ENCODE measurements at regions not wholly inside any gene's neighbourhood (a gene's known extent, or its start where the extent isn't known, plus 50 kb on each side); places are given as distances from the start of the nearest gene placed in this dataset.

DNA sequence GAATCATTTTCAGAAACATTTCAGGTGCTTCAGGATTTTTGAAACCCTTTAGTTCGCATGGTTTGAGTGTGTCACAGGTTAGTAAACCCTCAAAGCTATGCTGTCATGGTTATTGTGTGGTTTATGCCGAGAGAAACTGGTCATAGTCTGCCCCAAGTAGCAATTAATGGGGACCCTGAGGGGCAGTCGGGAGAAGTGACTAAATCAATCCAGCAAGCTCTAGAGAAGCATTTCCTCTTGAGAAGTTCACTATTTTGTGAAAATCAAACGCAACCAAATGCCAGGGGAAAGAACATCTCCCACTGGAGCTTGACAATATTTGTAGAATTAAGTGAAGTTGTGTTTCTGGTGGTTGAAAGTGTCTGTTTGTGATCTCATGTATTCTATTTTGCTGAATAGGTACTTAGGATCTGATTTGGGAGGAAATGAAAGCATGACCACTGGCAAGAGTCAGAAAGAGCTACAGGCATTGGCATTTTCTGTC is 63.0 kb upstream of the BACH1 start:
- TF ChIP-seq, protein P1, sequence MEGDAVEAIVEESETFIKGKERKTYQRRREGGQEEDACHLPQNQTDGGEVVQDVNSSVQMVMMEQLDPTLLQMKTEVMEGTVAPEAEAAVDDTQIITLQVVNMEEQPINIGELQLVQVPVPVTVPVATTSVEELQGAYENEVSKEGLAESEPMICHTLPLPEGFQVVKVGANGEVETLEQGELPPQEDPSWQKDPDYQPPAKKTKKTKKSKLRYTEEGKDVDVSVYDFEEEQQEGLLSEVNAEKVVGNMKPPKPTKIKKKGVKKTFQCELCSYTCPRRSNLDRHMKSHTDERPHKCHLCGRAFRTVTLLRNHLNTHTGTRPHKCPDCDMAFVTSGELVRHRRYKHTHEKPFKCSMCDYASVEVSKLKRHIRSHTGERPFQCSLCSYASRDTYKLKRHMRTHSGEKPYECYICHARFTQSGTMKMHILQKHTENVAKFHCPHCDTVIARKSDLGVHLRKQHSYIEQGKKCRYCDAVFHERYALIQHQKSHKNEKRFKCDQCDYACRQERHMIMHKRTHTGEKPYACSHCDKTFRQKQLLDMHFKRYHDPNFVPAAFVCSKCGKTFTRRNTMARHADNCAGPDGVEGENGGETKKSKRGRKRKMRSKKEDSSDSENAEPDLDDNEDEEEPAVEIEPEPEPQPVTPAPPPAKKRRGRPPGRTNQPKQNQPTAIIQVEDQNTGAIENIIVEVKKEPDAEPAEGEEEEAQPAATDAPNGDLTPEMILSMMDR (IDR thresholded peaks at IDR 0.05) = no peak
- TF ChIP-seq POLR2A (IDR thresholded peaks at IDR 0.05) (no peak), POLR2AphosphoS5 (IDR thresholded peaks at IDR 0.05) (no peak), EP300 (IDR thresholded peaks at IDR 0.05) (no peak)
